ENCODE measurements at regions not wholly inside any gene's neighbourhood (a gene's known extent, or its start where the extent isn't known, plus 50 kb on each side); places are given as distances from the start of the nearest gene placed in this dataset.

- H3K27ac ChIP-seq (ENCODE audit: extremely low read length, insufficient read depth, low read length), result no peak overlapping the region
- CTCF ChIA-PET (ENCODE audit: low intra/inter-chr PET ratio, low total read pairs), result no interaction called here
- DNase-seq (ENCODE audit: low spot score) (no peak), FAIRE-seq (no peak), ATAC-seq (no peak)
- H3K9ac ChIP-seq (ENCODE audit: insufficient read depth, low read depth, low read length), result no peak overlapping the region
- no peak overlapping the region for H3K4me3 ChIP-seq (replicated peaks in 1 of 3; ENCODE audit: insufficient read depth in 1 of 3, low read depth in 2 of 3, low read length in 3 of 3)
- H2AFZ ChIP-seq (ENCODE audit: low read length), result no peak overlapping the region
- no peaks in the 10 kb centered on the region for H3K36me3 ChIP-seq (replicated peaks in 1 of 2; ENCODE audit: control insufficient read depth in 1 of 2, insufficient read depth in 2 of 2, low read length in 2 of 2)
- no peaks in the 10 kb centered on the region for H3K79me2 ChIP-seq (ENCODE audit: insufficient read depth, low read length)
- H3K9me3 ChIP-seq (ENCODE audit: low read length), result no peaks in the 10 kb centered on the region
- POLR2A ChIA-PET, result no interaction called here
- no peaks in the 10 kb centered on the region for H3K4me1 ChIP-seq (ENCODE audit: insufficient read depth, low read length)
- intact Hi-C loops (cut with micrococcal nuclease; ENCODE audit: unreplicated experiment), result no loop called here
- no peak overlapping the region for H3K4me2 ChIP-seq (ENCODE audit: low read depth, low read length)
- WGBS (ENCODE audit: low lambda C conversion rate), result no CpG with 5 or more reads among the region's 2 CpGs
- no peak for TF ChIP-seq FOXP4 (CRISPR knock-in tag; IDR thresholded peaks at IDR 0.05)
- no peak for TF ChIP-seq RFX5 (IDR thresholded peaks at IDR 0.05; ENCODE audit: low read depth, low read length)
- no peak for TF ChIP-seq ZNF280B (CRISPR knock-in tag; IDR thresholded peaks at IDR 0.05; ENCODE audit: borderline replicate concordance)
- no peak for TF ChIP-seq DR1 (CRISPR knock-in tag; IDR thresholded peaks at IDR 0.05)
- TF ChIP-seq ZFP82 (CRISPR knock-in tag; IDR thresholded peaks at IDR 0.05; ENCODE audit: borderline replicate concordance), result no peak
- no peak for TF ChIP-seq ZNF530 (CRISPR knock-in tag; IDR thresholded peaks at IDR 0.05; ENCODE audit: low read depth)
- TF ChIP-seq YEATS4 (CRISPR knock-in tag; IDR thresholded peaks at IDR 0.05; ENCODE audit: borderline replicate concordance), result no peak
- BruUV-seq (replicated peaks), result no TSS peak
- in situ Hi-C loops (cut with HindIII; ENCODE audit: extremely low pct_ligation_motif_present, low pct_unique_long_range_greater_than_20kb), result no loop called here
- H4K20me1 ChIP-seq (ENCODE audit: insufficient read depth, low read length), result no peaks in the 10 kb centered on the region
- H3K27me3 ChIP-seq (ENCODE audit: control insufficient read depth in 1 of 2, insufficient read depth in 2 of 2, low read length in 2 of 2), result peaks cover 0 to 3% of the 10 kb centered on the region in 2 experiments; a peak in 2 of 5 replicates
Measured at GRCh38 chr1:30507016-30507312, 216.4 kb downstream of the MATN1 start.
